HEK293T (cell line): ENCODE measurements at regions not wholly inside any gene's neighbourhood (a gene's known extent, or its start where the extent isn't known, plus 50 kb on each side); places are given as distances from the start of the nearest gene placed in this dataset.

Experiments used
- ARNT ChIP-seq: fragments of 450-650 bp; IDR thresholded peaks from 2 replicates; pipeline ENCODE4 v1.6.1; 2017; ENCODE audit warnings: mild to moderate bottlenecking
- BHLHE40 ChIP-seq: fragments of 450-650 bp; IDR thresholded peaks from 2 replicates; pipeline ENCODE4 v1.6.1; 2016; ENCODE audit warnings: mild to moderate bottlenecking, moderate library complexity, borderline replicate concordance
- CTBP1 ChIP-seq: fragments of 450-650 bp; IDR thresholded peaks from 2 replicates; pipeline ENCODE4 v1.6.1; 2016; ENCODE audit warnings: borderline replicate concordance
- ELF4 ChIP-seq: fragments of 450-650 bp; IDR thresholded peaks from 2 replicates; pipeline ENCODE4 v1.6.1; 2017; ENCODE audit warnings: antibody characterized with exemption
- FOXA1 ChIP-seq: fragments of 450-650 bp; IDR thresholded peaks from 2 replicates; pipeline ENCODE4 v1.6.1; 2016; ENCODE audit warnings: mild to moderate bottlenecking
- FOXK2 ChIP-seq: fragments of 450-650 bp; IDR thresholded peaks from 2 replicates; pipeline ENCODE4 v1.6.1; 2016; ENCODE audit warnings: mild to moderate bottlenecking
- FOXM1 ChIP-seq: fragments of 450-650 bp; IDR thresholded peaks from 2 replicates; pipeline ENCODE4 v1.6.1; 2017; ENCODE audit warnings: mild to moderate bottlenecking, borderline replicate concordance
- HDGF ChIP-seq: fragments of 450-650 bp; IDR thresholded peaks from 2 replicates; pipeline ENCODE4 v1.6.1; 2017; ENCODE audit warnings: antibody characterized with exemption, borderline replicate concordance
- LEF1 ChIP-seq: fragments of 450-650 bp; IDR thresholded peaks from 2 replicates; pipeline ENCODE4 v1.6.1; 2017; ENCODE audit warnings: mild to moderate bottlenecking, borderline replicate concordance
- SP1 ChIP-seq: fragments of 450-650 bp; IDR thresholded peaks from 2 replicates; pipeline ENCODE4 v1.6.1; 2017
- SUZ12 ChIP-seq: fragments of 450-650 bp; IDR thresholded peaks from 2 replicates; pipeline ENCODE4 v1.6.1; 2016; ENCODE audit warnings: mild to moderate bottlenecking

DNA sequence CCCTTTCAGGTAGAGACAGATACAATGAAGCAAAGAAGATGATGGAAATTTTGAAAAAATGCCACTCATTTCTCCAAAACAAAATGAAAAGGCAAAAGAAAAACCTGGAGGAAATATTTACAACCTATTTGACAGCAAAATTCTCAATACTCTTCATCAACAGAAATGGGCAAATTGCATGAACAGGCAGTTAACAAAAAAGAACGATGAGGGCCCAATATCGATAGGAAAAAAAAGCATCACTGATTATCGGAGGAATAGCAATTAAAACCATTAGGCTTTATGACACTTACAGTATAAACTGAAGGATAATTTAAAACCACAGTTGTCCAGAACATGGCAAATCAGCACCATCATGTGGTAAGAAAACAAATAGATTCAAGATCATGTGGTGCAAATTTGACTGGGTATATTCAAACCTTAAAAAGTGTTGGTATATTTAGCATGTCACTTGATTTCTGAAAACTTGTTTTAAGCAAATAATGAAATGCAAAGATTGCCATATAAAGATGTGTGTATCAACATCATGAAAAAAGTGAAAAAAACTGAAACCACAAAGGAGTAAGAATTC lies 222.9 kb downstream of the BRD1 start:
- no peak for TF ChIP-seq BHLHE40
- no peak for TF ChIP-seq SUZ12
- no peak for TF ChIP-seq SP1
- TF ChIP-seq FOXK2: no peak
- no peak for TF ChIP-seq LEF1
- no peak for TF ChIP-seq HDGF
- TF ChIP-seq ARNT: no peak
- no peak for TF ChIP-seq CTBP1
- TF ChIP-seq ELF4: no peak
- no peak for TF ChIP-seq FOXM1
- TF ChIP-seq FOXA1: no peak
